Upper lobe of left lung (tissue), 6 donors: ENCODE measurements at regions not wholly inside any gene's neighbourhood (a gene's known extent, or its start where the extent isn't known, plus 50 kb on each side); places are given as distances from the start of the nearest gene placed in this dataset.

ENCODE experiments used
- ATAC-seq, 2 donors: fragments of 200-7000 bp; cut with Tn5 transposase; one replicate each; pipeline ENCODE4 v1.9.1; 2022; ENCODE audit warnings: mild to moderate bottlenecking in 2 of 2, moderate library complexity in 2 of 2; ENCODE audit not compliant: low FRiP score in 2 of 2
- DNase-seq, 2 donors: peaks; one replicate each; pipeline ENCODE4 v3.0.0-alpha.2; 2019 to 2020
- H3K27ac ChIP-seq, 4 donors: fragments of 200-600 bp; sonication (generic); one replicate each; pipeline ENCODE4 v1.5.1; 2016 to 2019
- H3K27me3 ChIP-seq, 4 donors: fragments of 200-600 bp; sonication (generic); one replicate each; pipeline ENCODE4 v1.5.1; 2017 to 2019
- H3K36me3 ChIP-seq, 4 donors: fragments of 200-600 bp; sonication (generic); one replicate each; pipeline ENCODE4 v1.5.1; 2016 to 2019
- H3K4me1 ChIP-seq, 4 donors: fragments of 200-600 bp; sonication (generic); one replicate each; pipeline ENCODE4 v1.5.1; 2018 to 2019
- H3K4me3 ChIP-seq, 4 donors: fragments of 200-600 bp; sonication (generic); one replicate each; pipeline ENCODE4 v1.5.1; 2017 to 2019; ENCODE audit warnings: mild to moderate bottlenecking in 2 of 4, moderate library complexity in 1 of 4
- H3K9me3 ChIP-seq, 4 donors: fragments of 200-600 bp; sonication (generic); one replicate each; pipeline ENCODE4 v1.5.1; 2018 to 2019
- EP300 ChIP-seq, 4 donors: sonication (generic); formaldehyde crosslinking; IDR thresholded peaks; one replicate each; pipeline ENCODE4 v1.5.1; 2017; ENCODE audit warnings: antibody characterized with exemption in 4 of 4, control low read depth in 2 of 4
- POLR2A ChIP-seq, 4 donors: fragments of 450-650 bp; IDR thresholded peaks; one replicate each; pipeline ENCODE4 v1.5.1; 2016 to 2017; ENCODE audit warnings: antibody characterized with exemption in 4 of 4, mild to moderate bottlenecking in 2 of 4
- POLR2AphosphoS5 ChIP-seq, 2 donors: sonication (generic); formaldehyde crosslinking; IDR thresholded peaks; one replicate each; pipeline ENCODE4 v1.5.1; 2017; ENCODE audit warnings: antibody characterized with exemption in 2 of 2
- WGBS, 2 donors: methylation state at CpG; one replicate each; pipeline ENCODE4 v1.1.5; 2017 to 2018; 5-methylcytosine and 5-hydroxymethylcytosine counted together
- TF ChIP-seq, protein P1 (sequence below), 6 experiments: fragments of 450-650 bp in 4 of 6; fragments of 200-600 bp in 2 of 6; sonication (generic) in 2 of 6; IDR thresholded peaks; one replicate each; pipeline ENCODE4 v1.5.1; 2016 to 2019; ENCODE audit warnings: antibody characterized with exemption in 6 of 6
- donor health status: DM: no; HTN: no; CAD: no; lungs with moderate emphysema.
- donor health status: DM: no; HTN: yes; CAD: no; lungs with severe emphysema.

DNA sequence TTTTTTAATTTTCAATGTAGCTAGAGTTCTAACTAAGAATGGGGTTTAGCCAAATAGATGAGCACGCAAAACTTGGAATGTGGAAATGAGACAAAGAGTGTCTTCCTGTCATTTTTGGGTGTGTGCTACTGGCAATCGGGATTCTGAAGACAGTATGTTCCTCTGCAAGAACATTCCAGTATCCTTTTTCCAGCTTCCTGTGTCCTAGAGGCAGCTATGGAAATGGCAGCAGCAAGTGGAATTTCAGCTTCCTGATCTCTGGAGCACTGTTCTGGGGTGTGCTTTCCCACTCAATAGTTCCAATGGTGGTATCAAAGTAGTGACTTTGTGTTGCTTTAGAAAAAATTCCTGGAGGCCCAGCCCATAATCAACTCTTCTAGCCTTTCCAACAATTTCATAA, 642.9 kb upstream of the KCNMB2 start:
- Histone ChIP-seq H3K27ac (no peak overlapping the region), H3K36me3 (no peaks in the 10 kb centered on the region), H3K9me3 (peaks cover 0 to 11% (median 4%) of the 10 kb centered on the region in 4 donors), H3K27me3 (no peaks in the 10 kb centered on the region), H3K4me3 (no peak overlapping the region), H3K4me1 (peaks cover 0 to 7% (median 0%) of the 10 kb centered on the region in 4 donors)
- ATAC-seq, result peak in 1 of 2 donors; percentile 31
- WGBS, 2 donors, result 58 to 60% methylated on average over 2 of the region's 2 CpGs
- TF ChIP-seq POLR2AphosphoS5 (IDR thresholded peaks at IDR 0.05) (peak in 1 of 2 donors; percentile 33), POLR2A (IDR thresholded peaks at IDR 0.05) (no peak), EP300 (IDR thresholded peaks at IDR 0.05) (peak in 2 of 4 donors; percentile 82 to 91)
- TF ChIP-seq, protein P1, sequence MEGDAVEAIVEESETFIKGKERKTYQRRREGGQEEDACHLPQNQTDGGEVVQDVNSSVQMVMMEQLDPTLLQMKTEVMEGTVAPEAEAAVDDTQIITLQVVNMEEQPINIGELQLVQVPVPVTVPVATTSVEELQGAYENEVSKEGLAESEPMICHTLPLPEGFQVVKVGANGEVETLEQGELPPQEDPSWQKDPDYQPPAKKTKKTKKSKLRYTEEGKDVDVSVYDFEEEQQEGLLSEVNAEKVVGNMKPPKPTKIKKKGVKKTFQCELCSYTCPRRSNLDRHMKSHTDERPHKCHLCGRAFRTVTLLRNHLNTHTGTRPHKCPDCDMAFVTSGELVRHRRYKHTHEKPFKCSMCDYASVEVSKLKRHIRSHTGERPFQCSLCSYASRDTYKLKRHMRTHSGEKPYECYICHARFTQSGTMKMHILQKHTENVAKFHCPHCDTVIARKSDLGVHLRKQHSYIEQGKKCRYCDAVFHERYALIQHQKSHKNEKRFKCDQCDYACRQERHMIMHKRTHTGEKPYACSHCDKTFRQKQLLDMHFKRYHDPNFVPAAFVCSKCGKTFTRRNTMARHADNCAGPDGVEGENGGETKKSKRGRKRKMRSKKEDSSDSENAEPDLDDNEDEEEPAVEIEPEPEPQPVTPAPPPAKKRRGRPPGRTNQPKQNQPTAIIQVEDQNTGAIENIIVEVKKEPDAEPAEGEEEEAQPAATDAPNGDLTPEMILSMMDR (IDR thresholded peaks at IDR 0.05), result peak in 3 of 6 experiments; percentile 19 to 38 (median 30)
- no peak for DNase-seq

DNA sequence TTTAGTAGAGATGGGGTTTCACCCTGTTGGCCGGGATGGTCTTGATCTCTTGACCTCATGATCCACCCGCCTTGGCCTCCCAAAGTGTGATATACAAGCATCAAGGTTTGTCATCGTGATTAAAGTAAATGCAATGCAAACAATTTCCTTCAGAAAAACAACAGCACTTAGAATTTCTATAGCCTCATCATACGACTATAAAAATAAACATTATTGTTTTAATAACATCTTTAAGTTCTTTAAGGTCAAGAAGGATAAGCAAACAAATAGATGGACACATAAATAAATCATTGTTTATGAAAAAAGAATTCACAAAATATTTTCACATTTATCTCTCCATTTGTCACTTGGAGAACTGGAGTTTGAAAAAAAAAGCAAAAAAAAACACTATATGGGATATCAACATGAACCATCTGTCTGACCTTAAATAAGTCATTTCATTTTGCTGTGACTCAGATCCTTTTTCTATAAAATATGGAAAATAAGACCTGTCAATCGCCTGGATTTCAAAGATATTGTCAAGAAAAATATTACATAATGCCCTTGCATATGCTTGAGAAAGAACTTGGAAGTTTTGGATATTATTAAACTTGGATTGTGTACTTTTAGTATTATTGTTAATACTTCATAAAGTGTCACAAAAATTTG, 642.0 kb upstream of the KCNMB2 start:
- Histone ChIP-seq H3K27me3 (no peaks in the 10 kb centered on the region), H3K36me3 (no peaks in the 10 kb centered on the region), H3K27ac (no peak overlapping the region), H3K4me1 (peaks cover 0 to 7% (median 0%) of the 10 kb centered on the region in 4 donors), H3K4me3 (no peak overlapping the region), H3K9me3 (peaks cover 0 to 19% (median 7%) of the 10 kb centered on the region in 4 donors)
- TF ChIP-seq POLR2A (IDR thresholded peaks at IDR 0.05) (no peak), POLR2AphosphoS5 (IDR thresholded peaks at IDR 0.05) (no peak), EP300 (IDR thresholded peaks at IDR 0.05) (no peak)
- TF ChIP-seq, protein P1 (IDR thresholded peaks at IDR 0.05), result no peak
- DNase-seq, result no peak
- 78 to 80% methylated on average over 5 of the region's 5 CpGs for WGBS, 2 donors
- no peak for ATAC-seq

DNA sequence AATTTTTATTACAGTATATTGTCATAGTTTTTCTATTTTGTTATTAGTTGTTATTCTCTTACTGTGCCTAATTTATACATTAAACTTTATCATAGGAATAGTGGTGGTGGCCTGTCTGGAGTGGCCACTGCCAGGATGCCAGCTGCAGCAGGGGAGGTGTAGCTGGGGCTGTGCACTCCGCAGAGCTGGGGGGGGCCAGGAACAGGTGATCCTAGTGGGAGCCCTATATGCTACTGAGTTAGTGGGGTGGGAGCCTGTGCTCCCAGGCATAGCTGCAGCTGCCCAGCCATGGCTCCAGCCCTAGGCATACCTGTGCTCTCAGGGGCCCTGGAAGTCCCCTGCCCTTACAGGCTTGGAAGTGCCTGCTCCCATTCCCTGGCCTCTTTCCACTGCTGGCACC, 638.1 kb upstream of the KCNMB2 start:
- DNase-seq (peak in 1 of 2 donors; percentile 30), ATAC-seq (peak in 1 of 2 donors; percentile 28)
- Histone ChIP-seq H3K4me1 (peaks cover 0 to 7% (median 0%) of the 10 kb centered on the region in 4 donors), H3K36me3 (no peaks in the 10 kb centered on the region), H3K9me3 (peaks cover 4 to 36% (median 18%) of the 10 kb centered on the region in 4 donors), H3K4me3 (no peak overlapping the region), H3K27ac (no peak overlapping the region), H3K27me3 (no peaks in the 10 kb centered on the region)
- TF ChIP-seq, protein P1 (IDR thresholded peaks at IDR 0.05), result no peak
- TF ChIP-seq POLR2A (IDR thresholded peaks at IDR 0.05) (no peak), EP300 (IDR thresholded peaks at IDR 0.05) (no peak), POLR2AphosphoS5 (IDR thresholded peaks at IDR 0.05) (no peak)
- 87 to 92% methylated on average over 1 of the region's 1 CpG for WGBS, 2 donors

DNA sequence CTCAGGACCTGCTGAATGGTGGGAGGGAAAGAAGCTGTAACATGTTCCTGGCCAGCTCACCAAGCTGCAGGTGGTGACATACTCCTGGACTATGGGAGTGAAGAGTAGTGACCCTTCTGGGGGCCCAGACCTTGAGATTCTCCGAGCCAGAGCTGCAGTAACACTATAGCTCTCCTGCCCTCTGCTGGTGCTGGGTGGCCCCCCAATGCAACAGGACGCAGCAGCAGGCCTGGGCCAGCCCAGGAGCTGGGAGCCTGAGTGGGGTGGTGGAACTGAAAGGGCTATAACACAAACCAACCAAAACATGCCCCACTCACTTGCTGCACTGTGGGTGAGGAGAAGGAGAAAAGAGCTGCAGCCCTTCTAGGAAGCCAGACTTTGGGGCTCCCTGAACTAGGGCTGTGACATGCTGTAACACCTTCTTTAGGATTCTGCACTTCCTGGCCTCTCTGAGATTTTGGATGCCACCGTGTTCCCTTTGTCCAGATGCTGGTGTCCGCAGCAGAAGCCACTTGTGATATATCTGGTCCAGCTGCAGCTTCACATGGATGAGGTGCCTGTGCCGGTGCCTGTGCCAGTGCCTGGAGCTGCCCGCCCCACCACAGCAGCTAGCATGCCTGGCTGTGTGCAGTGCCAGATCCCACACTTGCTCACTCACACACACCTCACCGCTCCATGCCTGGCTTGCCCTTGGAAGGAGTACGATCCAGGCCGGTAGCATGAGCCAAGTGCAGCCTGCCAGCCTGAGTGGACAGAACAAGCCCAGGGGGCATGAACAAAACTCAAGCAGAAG, 636.8 kb upstream of the KCNMB2 start:
- TF ChIP-seq EP300 (IDR thresholded peaks at IDR 0.05) (no peak), POLR2A (IDR thresholded peaks at IDR 0.05) (no peak), POLR2AphosphoS5 (IDR thresholded peaks at IDR 0.05) (no peak)
- TF ChIP-seq, protein P1 (IDR thresholded peaks at IDR 0.05), result no peak
- Histone ChIP-seq H3K4me1 (no peaks in the 10 kb centered on the region), H3K27me3 (no peaks in the 10 kb centered on the region), H3K4me3 (no peak overlapping the region), H3K9me3 (peaks cover 4 to 36% (median 18%) of the 10 kb centered on the region in 4 donors), H3K36me3 (no peaks in the 10 kb centered on the region), H3K27ac (no peak overlapping the region)
- DNase-seq, result peak in 1 of 2 donors; percentile 46
- 98 to 99% methylated on average over 7 to 9 of the region's 9 CpGs for WGBS, 2 donors
- no peak for ATAC-seq
